Naive thymus-derived CD8-positive, alpha-beta T cell (primary cell): ENCODE measurements at regions not wholly inside any gene's neighbourhood (a gene's known extent, or its start where the extent isn't known, plus 50 kb on each side); places are given as distances from the start of the nearest gene placed in this dataset.
"Not testable (repeated sequence)": the region's sequence is repeated elsewhere in the genome, so short reads cannot be mapped to it uniquely, and the experiment has no call there.

ENCODE experiments used
- ATAC-seq, 2 donors: fragments of 150-1000 bp; cut with Tn5 transposase in 1 of 2; sonication (Bioruptor Pico), chemical (Tn5 transposase) in 1 of 2; 1 replicate in 1 of 2; 2 replicates in 1 of 2; pipeline ENCODE4 v1.10.0; 2021; ENCODE audit warnings: mild to moderate bottlenecking in 2 of 2, moderate library complexity in 2 of 2
- POLR2A ChIA-PET: fragments of 350-600 bp; sonication (Branson Sonifier 250); formaldehyde crosslinking; loops from one replicate; lab custom pipeline; 2021; ENCODE audit warnings: antibody characterized with exemption; lab: Charles Lee
- DNase-seq, 10 donors: peaks; one replicate each; pipeline versions ENCODE4 v3.0.0 to v3.0.0-alpha.2; 2020 to 2022
- H3K27ac Mint-ChIP-seq, 10 donors: one replicate each; pipeline ENCODE4 v1.8.0; 2020 to 2022; ENCODE audit warnings: mild to moderate bottlenecking in 10 of 10, mixed read lengths in 10 of 10, moderate library complexity in 4 of 10, inconsistent platforms in 1 of 10
- H3K27me3 Mint-ChIP-seq, 5 donors: one replicate each; pipeline ENCODE4 v1.8.0; 2021 to 2022; ENCODE audit warnings: mixed read lengths in 5 of 5
- H3K36me3 Mint-ChIP-seq, 3 donors: one replicate each; pipeline ENCODE4 v1.8.0; 2020 to 2022; ENCODE audit warnings: mixed read lengths in 3 of 3, mild to moderate bottlenecking in 2 of 3, inconsistent platforms in 1 of 3
- H3K4me1 Mint-ChIP-seq, 4 donors: one replicate each; pipeline ENCODE4 v1.8.0; 2021 to 2022; ENCODE audit warnings: mixed read lengths in 4 of 4
- H3K4me3 Mint-ChIP-seq, 10 donors: one replicate each; pipeline ENCODE4 v1.8.0; 2020 to 2022; ENCODE audit warnings: mild to moderate bottlenecking in 10 of 10, mixed read lengths in 10 of 10, moderate library complexity in 6 of 10, inconsistent platforms in 1 of 10
- H3K9me3 Mint-ChIP-seq, 9 donors: one replicate each; pipeline ENCODE4 v1.8.0; 2020 to 2022; ENCODE audit warnings: mixed read lengths in 9 of 9, mild to moderate bottlenecking in 3 of 9, inconsistent platforms in 1 of 9, moderate library complexity in 1 of 9

DNA sequence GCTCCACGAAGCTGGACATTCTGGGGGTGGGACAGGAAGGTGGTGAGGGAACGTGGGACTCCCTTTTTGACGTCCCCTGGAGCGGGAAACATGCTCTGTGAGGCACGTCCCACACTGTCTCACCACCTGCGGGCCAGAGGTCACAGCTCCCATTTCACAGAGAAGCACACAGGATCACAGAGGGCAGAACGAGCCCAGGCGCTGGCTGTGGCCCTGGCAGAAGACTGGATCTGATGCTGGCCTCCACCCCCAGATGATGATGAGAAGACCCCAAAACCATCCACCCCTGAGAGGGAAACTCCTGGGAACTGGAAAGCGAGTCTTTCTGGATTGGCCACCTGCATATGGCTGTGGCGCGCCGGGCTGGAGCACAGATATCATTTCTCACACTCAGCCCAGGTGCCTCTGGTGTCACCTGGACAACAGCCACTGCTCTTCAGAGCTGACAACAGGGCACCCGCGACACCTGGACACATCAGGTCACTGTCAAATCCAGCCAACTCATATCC lies 216.2 kb downstream of the TUBA3C start:
- DNase-seq (no peak), ATAC-seq (no peak)
- H3K36me3 Mint-ChIP-seq = no peaks in the 10 kb centered on the region
- H3K4me1 Mint-ChIP-seq = no peaks in the 10 kb centered on the region
- no peak overlapping the region for H3K4me3 Mint-ChIP-seq
- H3K27me3 Mint-ChIP-seq = peaks cover 0 to 2% (median 0%) of the 10 kb centered on the region in 5 donors
- POLR2A ChIA-PET = no interaction called here
- H3K9me3 Mint-ChIP-seq = peaks cover 0 to 6% (median 1%) of the 10 kb centered on the region in 9 donors
- H3K27ac Mint-ChIP-seq = peak overlapping the region in 1 of 10 donors; percentile 66

DNA sequence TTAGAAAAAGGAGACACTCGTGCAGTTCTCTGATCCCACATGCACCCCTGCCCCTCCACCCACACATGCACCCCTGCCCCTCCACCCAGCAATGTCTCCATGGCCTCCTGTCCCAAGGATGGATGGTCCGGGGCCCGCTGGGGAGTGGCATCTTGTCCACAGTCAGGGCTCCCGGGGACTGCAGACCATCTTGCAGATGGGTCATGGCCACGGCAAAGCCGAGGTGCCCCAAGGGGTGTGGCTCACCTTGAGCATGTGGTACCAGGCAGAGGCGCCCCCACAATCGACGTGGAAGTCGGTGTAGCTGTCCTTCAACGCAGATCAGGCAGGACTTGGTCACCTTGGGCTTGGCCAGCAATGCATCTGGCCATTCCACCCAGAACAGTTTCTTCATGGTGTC lies 216.7 kb downstream of the TUBA3C start:
- no peak for ATAC-seq
- Mint-ChIP-seq H3K27ac (no peak overlapping the region), H3K27me3 (peaks cover 0 to 2% (median 0%) of the 10 kb centered on the region in 5 donors), H3K36me3 (no peaks in the 10 kb centered on the region), H3K9me3 (peaks cover 0 to 5% (median 1%) of the 10 kb centered on the region in 9 donors), H3K4me1 (no peaks in the 10 kb centered on the region), H3K4me3 (no peak overlapping the region)
- POLR2A ChIA-PET = no interaction called here
- DNase-seq = peak in 1 of 10 donors; percentile 61

DNA sequence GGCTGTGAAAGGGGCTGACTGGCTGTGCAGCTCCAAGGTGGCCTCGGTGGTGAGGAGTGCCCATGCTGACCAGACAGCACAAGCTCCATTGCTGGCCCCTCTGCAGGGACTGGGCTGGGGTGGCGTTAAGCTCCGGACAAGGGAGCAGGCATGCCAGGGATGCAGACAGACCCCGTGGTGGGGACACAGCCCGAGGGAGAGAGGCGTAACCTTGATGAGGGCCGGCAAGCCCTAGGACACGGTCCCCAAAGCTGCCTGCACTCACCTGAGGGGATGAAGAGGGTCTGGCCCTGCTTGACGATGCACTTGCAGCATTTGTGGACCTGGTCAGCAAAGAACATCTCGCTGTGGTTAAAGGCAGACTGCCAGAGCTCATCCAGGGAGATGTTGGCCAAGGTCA lies 217.9 kb downstream of the TUBA3C start:
- H3K9me3 Mint-ChIP-seq, H3K27me3 Mint-ChIP-seq, H3K4me3 Mint-ChIP-seq, H3K36me3 Mint-ChIP-seq, POLR2A ChIA-PET, DNase-seq, ATAC-seq, H3K27ac Mint-ChIP-seq, H3K4me1 Mint-ChIP-seq: not testable (repeated sequence)

DNA sequence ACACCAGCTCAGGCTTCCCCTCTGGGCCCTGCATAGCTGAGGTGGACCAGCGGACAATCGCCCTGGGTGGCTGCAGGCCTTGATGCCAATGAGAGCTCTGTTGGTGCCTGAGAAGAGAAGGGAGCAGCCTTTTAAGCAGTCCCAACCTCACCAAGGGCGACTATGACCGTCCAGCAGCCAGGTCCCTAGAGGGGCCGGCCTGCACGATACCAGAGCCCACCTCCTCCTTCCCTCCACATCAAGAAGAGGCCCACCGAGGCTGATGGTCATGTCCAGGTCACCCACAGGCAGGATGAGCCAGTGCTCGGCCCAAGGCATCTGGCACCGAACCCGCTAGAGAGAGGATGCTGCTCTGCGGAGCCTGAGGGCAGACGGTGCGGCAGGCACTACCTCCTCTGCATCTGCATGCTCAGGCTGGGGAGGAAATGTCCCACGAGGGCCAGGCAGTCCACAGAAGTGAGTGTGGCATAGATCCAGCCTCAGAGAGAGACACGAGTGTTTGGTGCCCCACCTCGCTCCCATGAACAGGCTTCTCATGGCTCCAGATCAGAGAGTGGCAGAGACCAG lies 219.4 kb downstream of the TUBA3C start:
- H3K9me3 Mint-ChIP-seq = peaks cover 0 to 16% (median 4%) of the 10 kb centered on the region in 9 donors
- no peak for ATAC-seq
- POLR2A ChIA-PET = no interaction called here
- H3K4me1 Mint-ChIP-seq = no peaks in the 10 kb centered on the region
- no peak for DNase-seq
- H3K36me3 Mint-ChIP-seq = no peaks in the 10 kb centered on the region
- no peak overlapping the region for H3K4me3 Mint-ChIP-seq
- H3K27ac Mint-ChIP-seq = no peak overlapping the region
- H3K27me3 Mint-ChIP-seq = peaks cover 0 to 2% (median 0%) of the 10 kb centered on the region in 5 donors

DNA sequence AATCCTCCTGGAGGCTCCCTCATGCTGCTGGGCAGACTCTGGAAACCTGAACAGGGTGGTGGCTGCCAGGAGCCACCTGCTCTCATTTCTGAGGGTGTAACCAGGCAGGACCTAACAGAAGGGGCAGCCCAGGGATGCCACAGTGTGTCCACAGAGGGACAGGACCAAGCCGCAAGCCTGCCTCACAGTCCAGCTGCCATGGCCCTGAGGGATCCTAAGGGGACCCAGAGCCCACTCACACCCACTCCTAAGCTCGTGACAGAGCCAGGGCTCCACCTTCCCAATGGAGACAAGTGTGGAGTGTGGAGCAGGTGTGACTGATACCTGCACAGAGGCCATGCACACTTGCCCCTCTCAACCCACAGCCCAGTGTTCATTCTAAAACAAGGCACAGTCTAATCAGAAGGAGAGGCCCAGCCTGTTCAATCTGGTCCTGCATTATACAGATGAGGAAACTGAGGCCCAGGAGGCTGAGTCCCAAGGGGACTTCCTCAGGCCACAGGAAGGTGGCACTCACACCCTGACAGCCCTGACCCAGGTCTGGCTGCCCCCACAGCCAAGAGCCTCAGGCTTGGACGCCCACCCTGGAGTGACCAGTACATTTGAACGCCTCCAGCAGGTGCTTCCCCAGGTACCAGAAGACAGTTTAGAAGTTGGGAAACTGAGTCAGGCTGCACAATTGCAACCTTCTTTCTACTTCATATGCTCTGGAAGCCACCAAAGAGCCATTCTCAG lies 220.1 kb downstream of the TUBA3C start:
- no peak for ATAC-seq
- peaks cover 0 to 20% (median 11%) of the 10 kb centered on the region in 9 donors for H3K9me3 Mint-ChIP-seq
- no peaks in the 10 kb centered on the region for H3K4me1 Mint-ChIP-seq
- no peak for DNase-seq
- H3K36me3 Mint-ChIP-seq = peaks cover 0 to 5% (median 0%) of the 10 kb centered on the region in 3 donors
- POLR2A ChIA-PET = no interaction called here
- H3K4me3 Mint-ChIP-seq = no peak overlapping the region
- H3K27me3 Mint-ChIP-seq = peaks cover 0 to 2% (median 0%) of the 10 kb centered on the region in 5 donors
- H3K27ac Mint-ChIP-seq = no peak overlapping the region

DNA sequence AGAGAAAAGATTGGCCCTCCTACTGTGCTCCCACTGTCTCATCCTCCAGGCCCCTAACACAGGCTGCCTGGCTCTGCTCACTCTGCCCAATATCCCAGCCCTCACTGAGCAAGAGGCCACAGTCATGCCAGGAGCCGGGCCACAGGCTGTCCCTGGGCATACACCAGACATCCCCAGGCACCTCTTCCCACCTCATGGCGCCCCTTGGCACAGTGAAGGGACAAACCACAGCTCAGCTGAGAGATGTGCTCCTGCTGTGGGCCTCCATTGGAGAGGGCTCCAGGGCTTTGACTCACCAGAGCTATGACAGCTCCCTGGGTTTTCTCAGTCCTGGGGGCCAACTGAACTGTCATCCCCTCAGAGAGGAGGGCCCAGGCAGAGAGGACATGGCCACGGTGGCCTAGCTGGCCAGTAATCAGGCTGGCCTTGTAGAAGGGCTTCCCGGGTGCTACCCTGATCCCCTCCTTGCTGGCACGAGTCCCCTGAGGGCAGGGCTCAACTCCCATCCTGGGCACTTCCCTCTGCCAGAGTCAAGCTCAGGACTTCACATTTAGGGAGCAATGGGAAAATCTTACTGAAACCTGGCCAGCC lies 220.9 kb downstream of the TUBA3C start:
- no peak overlapping the region for H3K27ac Mint-ChIP-seq
- H3K27me3 Mint-ChIP-seq = peaks cover 0 to 6% (median 0%) of the 10 kb centered on the region in 5 donors
- ATAC-seq (no peak), DNase-seq (peak in 1 of 10 donors; percentile 58)
- POLR2A ChIA-PET = no interaction called here
- peaks cover 0 to 5% (median 0%) of the 10 kb centered on the region in 3 donors for H3K36me3 Mint-ChIP-seq
- peaks cover 0 to 22% (median 15%) of the 10 kb centered on the region in 9 donors for H3K9me3 Mint-ChIP-seq
- H3K4me1 Mint-ChIP-seq = peaks cover 0 to 2% (median 0%) of the 10 kb centered on the region in 4 donors
- H3K4me3 Mint-ChIP-seq = no peak overlapping the region

DNA sequence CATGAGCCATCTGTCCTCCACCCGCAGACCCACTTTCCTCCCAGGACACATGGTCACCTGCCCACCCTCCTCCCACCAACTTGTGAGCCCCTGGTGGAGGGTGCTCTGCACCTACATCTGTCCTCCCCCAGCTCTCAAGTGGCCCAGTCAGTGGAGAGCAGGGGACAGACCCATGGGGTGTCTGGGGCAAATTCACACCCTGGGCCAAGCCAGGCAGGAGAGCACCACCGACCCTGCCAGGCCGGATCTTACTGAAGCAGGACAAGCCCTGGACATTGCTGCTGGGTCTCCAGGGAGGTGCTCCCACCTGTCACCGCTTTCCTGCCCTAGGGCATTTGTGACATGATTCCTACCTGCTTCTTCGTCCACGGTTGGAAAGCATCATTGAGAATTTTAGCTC lies 221.6 kb downstream of the TUBA3C start:
- H3K9me3 Mint-ChIP-seq = peaks cover 0 to 24% (median 17%) of the 10 kb centered on the region in 9 donors
- peak overlapping the region in 1 of 10 donors; percentile 43 for H3K27ac Mint-ChIP-seq
- DNase-seq (no peak), ATAC-seq (no peak)
- peaks cover 0 to 6% (median 0%) of the 10 kb centered on the region in 5 donors for H3K27me3 Mint-ChIP-seq
- H3K36me3 Mint-ChIP-seq = peaks cover 0 to 5% (median 0%) of the 10 kb centered on the region in 3 donors
- peaks cover 0 to 2% (median 0%) of the 10 kb centered on the region in 4 donors for H3K4me1 Mint-ChIP-seq
- POLR2A ChIA-PET = no interaction called here
- H3K4me3 Mint-ChIP-seq = peak overlapping the region in 1 of 10 donors; percentile 58

DNA sequence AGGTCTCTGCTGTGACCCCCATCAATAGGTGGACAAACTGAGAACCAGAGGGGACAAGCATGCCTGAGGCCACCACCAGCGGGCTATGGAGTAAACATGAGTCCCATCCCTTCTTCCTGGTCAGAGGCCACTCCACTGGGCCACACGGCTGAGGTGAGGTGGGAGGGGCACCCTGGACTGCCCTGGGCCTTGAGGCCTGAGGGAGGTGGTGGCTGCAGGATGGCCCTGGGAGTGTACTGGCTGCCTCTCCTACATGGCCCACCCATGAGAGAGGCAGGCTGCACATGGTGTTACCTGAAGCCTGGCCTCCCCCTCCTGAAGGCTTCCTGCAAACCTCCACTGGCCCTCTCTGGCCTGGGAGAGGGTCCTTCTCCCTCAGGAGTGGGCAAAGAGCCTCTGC lies 222.4 kb downstream of the TUBA3C start:
- H3K9me3 Mint-ChIP-seq = peaks cover 0 to 25% (median 17%) of the 10 kb centered on the region in 9 donors
- H3K4me3 Mint-ChIP-seq = no peak overlapping the region
- POLR2A ChIA-PET = no interaction called here
- peaks cover 0 to 2% (median 0%) of the 10 kb centered on the region in 4 donors for H3K4me1 Mint-ChIP-seq
- ATAC-seq (no peak), DNase-seq (peak in 1 of 10 donors; percentile 54)
- peaks cover 0 to 5% (median 0%) of the 10 kb centered on the region in 3 donors for H3K36me3 Mint-ChIP-seq
- no peak overlapping the region for H3K27ac Mint-ChIP-seq
- peaks cover 0 to 6% (median 0%) of the 10 kb centered on the region in 5 donors for H3K27me3 Mint-ChIP-seq

DNA sequence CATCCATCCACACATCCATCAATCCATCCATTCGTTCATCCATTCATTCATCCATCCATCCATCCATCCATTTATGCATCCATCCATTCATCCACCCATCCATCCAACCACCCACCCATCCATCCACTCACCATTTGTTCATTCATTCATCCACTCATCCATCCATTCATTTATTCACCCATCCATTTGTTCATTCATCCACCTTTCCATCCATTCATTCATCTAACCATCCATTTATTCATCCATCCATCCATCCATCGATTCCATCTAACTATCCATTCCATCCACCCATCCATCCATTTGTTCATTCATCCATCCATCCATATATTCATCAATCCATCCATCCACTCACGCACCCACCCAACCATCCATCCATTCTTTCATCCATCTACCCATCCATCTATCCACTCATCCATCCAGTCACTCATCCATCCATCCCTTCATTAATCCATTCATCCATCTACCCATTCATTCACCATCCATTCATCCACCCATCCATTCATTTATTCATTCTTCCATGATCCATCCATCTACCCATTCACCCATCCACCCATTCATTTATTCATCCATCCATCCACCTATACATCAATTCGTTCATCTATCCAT lies 225.0 kb downstream of the TUBA3C start:
- POLR2A ChIA-PET = no interaction called here
- ATAC-seq (no peak), DNase-seq (no peak)
- H3K4me1 Mint-ChIP-seq = peaks cover 0 to 4% (median 0%) of the 10 kb centered on the region in 4 donors
- no peak overlapping the region for H3K27ac Mint-ChIP-seq
- peaks cover 0 to 5% (median 0%) of the 10 kb centered on the region in 3 donors for H3K36me3 Mint-ChIP-seq
- peaks cover 0 to 30% (median 17%) of the 10 kb centered on the region in 9 donors for H3K9me3 Mint-ChIP-seq
- no peak overlapping the region for H3K4me3 Mint-ChIP-seq
- peaks cover 0 to 6% (median 0%) of the 10 kb centered on the region in 5 donors for H3K27me3 Mint-ChIP-seq

DNA sequence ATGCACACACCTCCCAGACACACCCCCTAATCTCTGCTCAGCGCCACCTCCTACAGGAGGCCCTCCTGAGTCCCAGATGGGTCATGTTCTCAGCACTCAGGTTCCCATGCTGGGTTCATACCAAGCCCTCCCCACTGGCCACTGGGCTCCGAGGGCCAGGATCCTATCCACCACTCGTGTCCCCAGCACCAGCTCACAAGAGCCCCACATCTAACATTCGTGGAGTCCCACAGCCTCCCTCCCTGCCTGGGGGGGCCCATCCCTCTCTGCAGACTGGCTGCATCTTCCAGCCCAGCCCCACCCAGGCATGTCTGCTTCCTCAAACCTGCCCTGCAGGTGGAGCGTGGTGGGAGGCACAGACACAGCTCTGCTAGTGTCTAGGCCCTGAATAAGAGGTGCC lies 227.4 kb downstream of the TUBA3C start:
- peaks cover 0 to 4% (median 0%) of the 10 kb centered on the region in 4 donors for H3K4me1 Mint-ChIP-seq
- no peak overlapping the region for H3K4me3 Mint-ChIP-seq
- peaks cover 0 to 25% (median 17%) of the 10 kb centered on the region in 9 donors for H3K9me3 Mint-ChIP-seq
- no peak overlapping the region for H3K27ac Mint-ChIP-seq
- peaks cover 0 to 6% (median 0%) of the 10 kb centered on the region in 5 donors for H3K27me3 Mint-ChIP-seq
- H3K36me3 Mint-ChIP-seq = peaks cover 0 to 5% (median 0%) of the 10 kb centered on the region in 3 donors
- POLR2A ChIA-PET = no interaction called here
- peak in 1 of 10 donors; percentile 59 for DNase-seq
- no peak for ATAC-seq

DNA sequence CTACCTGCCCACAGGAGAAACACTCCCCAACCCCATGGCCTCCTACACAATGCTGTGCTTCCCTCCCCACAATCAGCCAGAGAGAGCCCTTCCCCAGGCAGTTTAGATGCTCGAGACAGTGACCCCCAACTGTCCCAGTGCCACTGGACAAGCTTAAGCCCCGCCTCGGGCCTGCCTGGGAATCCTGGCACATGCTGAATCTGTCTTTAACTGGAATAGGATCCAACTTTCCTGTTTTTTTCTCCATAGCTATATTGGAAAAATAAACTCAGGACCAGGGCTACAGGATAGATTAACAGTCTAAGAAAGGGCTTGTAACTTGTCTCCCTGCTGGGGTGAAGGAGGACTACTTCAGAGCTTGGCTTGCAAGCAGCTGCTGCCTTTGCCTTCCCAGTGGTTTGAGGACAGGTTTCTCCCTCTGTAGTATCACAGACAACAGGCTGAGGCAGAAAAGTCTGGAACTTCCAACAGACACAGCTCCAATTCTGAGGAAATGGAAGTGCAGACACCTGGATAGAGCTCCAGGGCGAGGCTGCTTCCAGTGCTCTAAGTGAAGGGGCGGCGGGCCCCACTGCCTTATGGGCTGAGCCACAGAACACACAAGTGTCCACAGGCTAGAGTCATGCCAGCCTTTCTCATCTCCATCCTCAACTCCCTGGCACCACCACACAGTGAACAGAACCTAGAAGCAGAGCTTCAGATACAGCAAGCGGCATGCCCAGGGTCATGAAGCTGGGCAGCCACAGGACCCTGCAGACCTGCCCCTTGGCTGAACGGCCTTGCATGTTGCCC lies 228.3 kb downstream of the TUBA3C start:
- Mint-ChIP-seq H3K4me3 (no peak overlapping the region), H3K9me3 (peaks cover 0 to 24% (median 12%) of the 10 kb centered on the region in 9 donors)

More for the DNA sequence above, 228.3 kb downstream of the TUBA3C start:
- Mint-ChIP-seq H3K27me3 (peaks cover 0 to 6% (median 0%) of the 10 kb centered on the region in 5 donors), H3K4me1 (peaks cover 0 to 4% (median 0%) of the 10 kb centered on the region in 4 donors), H3K36me3 (peaks cover 0 to 5% (median 0%) of the 10 kb centered on the region in 3 donors), H3K27ac (no peak overlapping the region)
- POLR2A ChIA-PET = no interaction called here
- ATAC-seq = no peak
- DNase-seq = no peak
